ENCODE measurements at regions not wholly inside any gene's neighbourhood (a gene's known extent, or its start where the extent isn't known, plus 50 kb on each side); places are given as distances from the start of the nearest gene placed in this dataset.
A peak's percentile ranks its signal among the peaks of the same experiment; 100 is the strongest.
"Not testable (repeated sequence)": the region's sequence is repeated elsewhere in the genome, so short reads cannot be mapped to it uniquely, and the experiment has no call there.

DNA sequence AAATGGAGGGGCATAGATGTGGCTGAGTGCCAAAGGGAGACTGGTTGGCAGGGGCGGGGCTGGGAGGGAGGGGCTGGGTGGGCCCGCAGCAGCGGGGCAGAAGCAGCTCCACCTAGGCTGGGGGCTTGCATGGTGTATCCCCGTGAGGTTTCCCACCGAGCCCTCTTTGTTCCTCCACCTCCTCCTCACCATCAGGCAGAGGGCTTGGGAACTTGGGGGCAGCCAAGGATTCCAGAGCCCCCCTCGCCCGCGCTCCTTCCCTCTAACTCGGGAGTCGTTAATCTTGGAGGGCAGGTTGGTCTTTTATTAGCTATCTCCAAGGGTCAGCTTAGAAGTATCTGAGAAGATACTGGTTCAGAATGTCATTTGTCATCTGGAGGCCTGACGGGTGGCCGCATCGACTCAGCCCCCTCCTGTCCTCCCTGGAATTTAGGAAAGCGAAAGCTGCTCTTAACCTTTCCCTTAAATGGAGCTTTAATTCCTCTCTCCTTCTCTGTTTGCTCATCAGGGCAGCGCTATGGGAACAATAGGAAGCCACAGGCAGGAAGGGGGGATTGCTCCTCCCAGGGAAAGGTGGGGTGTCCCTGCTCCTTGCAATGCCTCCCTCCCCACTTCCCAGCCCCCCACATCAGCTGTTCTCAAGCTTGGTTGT, 274.3 kb upstream of the XYLT1 start:
- DNase-seq (ENCODE audit: low read depth), result no peak

DNA sequence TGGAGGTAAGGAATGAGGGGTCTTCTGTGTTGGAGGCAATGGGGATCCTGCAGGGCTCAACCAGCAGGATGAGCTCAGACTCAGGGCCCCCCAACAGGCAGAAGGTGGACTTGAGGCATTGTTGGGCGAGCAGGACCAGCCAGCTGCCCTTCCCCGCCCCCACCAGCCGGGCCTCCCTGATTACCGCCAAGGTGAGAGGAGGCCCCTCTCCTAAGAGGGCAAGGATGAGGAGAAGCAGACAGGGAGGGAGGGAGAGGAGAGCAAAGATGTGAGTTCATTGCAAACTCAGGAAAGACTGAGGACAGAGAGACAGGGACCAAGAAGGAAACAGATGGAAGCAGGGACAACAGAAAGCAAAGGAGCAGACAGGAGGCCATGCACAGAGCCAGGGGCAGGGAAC, 272.8 kb upstream of the XYLT1 start:
- no peak for DNase-seq (ENCODE audit: low read depth)

DNA sequence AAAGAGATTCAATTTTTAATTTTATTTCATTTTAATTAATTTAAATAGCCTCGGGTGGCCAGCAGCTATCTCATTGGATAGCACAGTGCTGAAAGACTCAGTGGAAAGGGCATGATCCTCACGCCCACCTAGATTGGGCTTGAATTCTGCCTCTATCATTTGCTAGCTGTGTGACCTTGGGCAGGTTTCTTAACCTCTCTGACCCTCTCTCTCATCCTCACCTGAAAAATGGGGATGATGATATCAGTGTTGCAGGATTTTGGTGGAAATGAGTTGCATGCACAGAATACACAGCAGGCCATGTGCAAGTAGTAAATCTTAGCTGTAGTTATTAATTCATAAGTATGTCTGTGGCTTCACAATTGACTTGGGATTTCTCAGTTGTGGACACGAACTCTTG, 272.4 kb upstream of the XYLT1 start:
- DNase-seq (ENCODE audit: low read depth), result no peak

DNA sequence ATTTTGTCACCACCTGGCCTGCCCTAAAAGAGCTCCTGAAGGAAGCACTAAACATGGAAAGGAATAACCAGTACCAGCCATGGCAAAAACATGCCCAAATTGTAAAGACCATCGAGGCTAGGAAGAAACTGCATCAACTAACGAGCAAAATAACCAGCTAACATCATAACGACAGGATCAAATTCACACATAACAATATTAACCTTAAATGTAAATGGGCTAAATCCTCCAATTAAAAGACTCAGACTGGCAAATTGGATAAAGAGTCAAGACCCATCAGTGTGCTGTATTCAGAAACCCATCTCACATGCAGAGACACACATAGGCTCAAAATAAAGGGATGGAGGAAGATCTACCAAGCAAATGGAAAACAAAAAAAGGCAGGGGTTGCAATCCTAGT, 264.3 kb upstream of the XYLT1 start:
- not testable (repeated sequence) for DNase-seq (ENCODE audit: low read depth)

DNA sequence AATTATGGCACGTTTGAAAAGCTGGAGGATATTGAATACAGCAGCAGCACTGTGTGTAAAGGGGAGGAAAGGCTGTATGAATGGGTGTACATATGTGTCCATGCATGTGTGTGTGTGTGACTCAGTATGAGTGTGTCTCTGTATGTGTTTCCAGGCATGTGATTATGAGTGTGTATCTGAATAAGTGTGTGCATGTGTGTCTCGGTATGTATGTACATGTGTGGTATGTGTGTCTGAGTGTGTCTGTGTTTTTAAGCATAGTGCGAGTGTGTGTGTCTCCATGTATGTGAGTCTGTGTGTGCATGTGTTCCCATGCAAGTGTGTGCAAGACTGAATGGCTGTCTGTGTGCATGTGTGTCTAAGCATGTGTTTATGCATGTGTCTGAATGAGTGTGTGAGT, 259.1 kb upstream of the XYLT1 start:
- no peak for DNase-seq (ENCODE audit: low read depth)

DNA sequence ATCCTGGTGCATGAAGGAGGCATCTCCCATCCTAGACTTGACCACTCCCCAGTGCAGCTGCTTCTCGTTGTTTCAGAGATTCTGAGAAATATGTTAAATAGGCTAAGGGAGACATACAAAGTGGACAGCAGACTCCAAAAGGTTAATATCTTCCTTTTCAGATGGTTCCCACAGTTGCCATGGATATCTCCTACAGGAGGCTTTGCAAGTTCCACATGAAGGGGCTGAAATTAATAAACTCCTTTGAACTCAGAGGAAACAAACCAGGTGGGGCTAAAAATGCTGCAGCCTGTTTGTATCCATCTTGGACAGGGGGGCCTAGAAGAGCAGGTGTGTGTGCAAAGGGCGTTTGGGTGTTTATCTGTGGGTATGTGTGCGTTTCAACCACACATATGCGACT, 257.4 kb upstream of the XYLT1 start:
- no peak for DNase-seq (ENCODE audit: low read depth)

DNA sequence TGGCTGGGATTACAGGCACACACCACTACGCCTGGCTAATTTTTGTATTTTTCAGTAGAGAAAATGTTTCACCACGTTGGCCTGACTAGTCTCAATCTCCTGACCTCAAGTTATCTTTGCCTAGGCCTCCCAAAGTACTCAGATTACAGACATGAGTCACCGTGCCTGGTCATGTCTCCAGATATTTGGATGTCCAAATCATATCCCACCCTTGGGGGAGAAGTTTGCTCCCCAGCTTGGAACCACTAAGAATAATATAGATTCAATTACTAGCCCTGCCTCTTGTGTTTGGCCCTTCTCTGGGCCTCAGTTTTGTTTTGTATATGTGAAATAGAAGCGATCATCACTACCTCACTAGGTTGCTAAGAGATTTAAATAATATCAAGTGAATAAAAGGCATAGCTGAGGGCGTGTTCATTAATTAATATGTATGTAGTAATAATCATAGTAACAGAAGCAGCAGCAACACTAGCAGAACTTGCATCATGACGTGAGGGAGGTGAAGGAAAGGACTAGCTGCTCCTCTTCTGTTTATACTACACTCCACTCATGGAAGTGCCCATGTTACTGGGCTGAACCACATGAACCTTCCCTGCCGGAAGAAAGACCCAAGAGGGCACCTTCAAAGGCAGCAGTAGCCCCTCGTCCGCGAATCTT, 253.6 kb upstream of the XYLT1 start:
- DNase-seq (ENCODE audit: low read depth), result peak; percentile 18

DNA sequence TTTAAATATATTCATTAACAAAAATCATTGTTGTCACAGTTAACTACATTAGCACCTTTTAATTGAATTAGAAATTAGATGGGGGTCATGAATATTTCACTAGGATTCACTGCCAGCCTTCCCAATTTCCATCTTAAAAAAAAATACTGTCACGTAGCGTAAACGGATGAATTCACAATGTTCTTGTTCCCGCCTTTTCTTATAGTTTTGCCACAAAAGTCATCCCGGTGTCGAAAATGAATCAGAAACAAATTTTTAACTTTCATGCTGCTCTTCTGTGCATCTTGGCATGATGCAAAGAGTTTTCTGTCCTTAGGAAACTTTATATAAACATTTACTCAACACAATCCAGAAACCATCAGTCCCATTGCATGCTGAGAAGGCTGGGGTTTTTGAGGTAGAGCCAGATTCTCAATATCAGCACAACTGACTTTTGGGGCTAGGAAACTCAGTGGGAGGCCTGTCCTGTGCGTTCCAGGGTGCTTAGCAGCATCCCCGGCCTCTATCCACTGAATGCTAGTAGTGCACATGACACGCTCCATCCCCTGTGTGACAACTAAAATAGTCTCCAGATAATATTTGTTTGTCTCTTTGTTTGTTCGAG, 252.9 kb upstream of the XYLT1 start:
- no peak for DNase-seq (ENCODE audit: low read depth)

DNA sequence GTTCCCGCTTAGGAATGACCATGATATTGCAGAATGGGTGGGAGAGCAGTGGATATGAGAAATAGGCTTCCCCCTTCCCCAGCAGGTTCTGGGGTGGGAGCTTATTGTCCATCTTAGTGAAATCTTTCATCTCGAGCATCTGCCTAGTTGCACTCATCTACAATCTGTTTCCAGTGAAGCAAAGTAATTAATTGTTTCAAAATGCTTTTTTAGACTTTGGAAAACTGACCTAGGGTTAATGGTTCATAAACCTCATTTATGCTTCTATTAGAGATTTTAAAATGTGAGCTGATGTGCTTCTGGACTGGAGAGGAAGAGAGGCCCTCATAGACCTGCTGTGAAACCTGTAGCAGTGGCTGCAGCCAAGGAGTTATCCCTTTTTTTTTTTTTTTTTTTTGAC, 247.7 kb upstream of the XYLT1 start:
- no peak for DNase-seq (ENCODE audit: low read depth)

DNA sequence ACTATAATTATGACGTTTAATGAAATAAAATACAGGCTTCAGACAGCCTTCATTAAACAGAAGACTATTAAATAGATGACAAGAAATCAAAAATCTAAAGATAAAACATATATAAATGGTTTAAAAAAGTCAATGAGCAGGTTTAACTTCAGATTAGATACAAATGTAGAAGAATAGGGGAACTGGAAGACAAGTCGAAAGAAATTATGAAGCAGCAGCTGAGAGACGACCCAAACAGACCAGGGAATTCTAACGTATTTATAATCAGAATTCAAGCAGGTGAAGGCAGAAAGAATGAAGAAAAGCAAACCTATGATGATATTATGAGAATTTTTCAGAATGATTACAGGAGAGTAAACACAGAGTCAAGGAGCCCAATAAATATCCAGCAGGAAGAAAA, 235.1 kb upstream of the XYLT1 start:
- DNase-seq (ENCODE audit: low read depth), result no peak

DNA sequence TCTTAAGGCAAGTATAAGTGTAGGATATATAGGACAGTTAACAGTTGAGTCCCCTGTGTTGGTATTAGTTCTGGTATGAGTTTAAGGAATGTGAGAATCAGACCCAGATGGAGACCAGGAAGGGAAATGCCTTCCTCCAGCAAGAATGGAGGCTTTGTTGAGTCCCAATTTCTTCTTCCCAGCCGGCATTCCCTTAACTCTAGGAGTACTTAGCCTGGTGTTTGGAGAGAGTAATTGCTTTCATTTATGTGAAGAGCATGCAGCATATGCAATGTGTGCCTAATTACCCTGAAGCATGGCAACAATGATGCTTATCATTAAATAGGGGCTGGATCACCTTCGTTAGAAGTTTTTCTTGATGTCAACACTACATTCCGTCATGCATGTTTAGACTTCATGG, 225.9 kb upstream of the XYLT1 start:
- no peak for DNase-seq (ENCODE audit: low read depth)

DNA sequence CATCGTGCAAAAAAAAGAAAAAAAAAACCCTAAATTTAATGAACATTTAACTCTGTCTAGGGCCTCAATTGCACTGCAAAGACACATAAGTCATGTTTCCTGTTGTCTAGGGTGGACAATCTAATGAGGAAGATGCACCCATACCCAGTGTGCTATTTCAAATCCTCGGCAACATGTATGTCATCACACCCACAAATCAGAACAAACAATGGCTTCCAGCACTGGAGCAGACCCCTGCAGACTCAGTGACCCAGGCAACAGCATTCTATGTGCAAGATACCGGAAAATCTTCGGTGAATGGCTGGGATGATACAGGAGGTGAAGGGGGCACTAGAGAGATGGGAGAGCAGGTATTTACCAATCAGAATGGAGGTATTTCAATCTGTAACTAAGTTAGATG, 221.7 kb upstream of the XYLT1 start:
- DNase-seq (ENCODE audit: low read depth), result no peak

DNA sequence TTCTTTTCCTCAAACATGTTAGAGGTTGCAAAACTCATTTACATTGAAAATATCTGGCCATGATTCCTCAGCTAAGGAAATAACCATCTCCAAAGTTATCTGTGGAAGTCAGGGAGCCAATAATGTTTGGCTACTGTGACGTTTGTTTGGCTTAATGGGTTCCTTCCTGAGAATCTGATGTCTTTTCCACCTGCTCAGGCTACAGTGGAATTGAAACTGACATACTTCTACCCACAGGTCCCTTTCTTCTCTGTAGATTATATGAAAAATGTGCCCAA, 221.1 kb upstream of the XYLT1 start:
- DNase-seq (ENCODE audit: low read depth), result no peak

DNA sequence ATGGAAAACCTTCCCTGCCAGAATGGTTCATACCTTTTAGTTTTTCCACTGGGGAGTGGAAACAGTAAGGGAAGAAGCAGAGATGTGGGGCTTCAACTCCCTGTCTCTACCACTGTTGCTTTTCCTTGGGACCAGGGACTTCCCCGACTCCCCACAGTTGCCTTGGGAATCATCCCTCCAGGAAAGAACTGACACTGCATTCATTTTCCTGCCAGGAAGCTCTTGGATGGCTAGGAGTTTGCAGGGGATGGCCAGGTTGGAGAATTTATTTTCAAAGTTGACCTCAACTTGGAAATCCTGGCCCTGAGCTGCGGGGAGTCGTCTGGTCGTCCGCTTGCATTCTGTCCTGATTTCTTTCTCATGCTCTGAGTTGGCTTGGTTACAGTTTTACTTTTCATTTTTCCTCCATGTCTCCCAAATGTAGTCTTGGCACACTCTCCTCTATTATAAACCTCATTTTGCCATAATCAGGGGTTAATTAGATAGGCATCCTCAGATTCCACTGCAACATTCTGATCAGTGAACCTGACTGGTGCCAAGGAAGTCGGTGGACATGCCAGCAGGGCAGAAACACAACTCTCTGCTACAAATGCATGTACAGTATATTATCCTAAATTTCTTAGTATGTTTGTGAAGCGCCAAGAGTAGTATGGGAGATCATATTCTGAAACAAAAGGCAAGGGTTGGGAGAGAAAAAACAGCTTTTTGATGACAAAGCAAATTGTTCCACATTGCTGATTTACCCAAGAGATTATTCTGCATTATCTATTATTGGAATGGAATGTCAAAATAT, 220.5 kb upstream of the XYLT1 start:
- no peak for DNase-seq (ENCODE audit: low read depth)

DNA sequence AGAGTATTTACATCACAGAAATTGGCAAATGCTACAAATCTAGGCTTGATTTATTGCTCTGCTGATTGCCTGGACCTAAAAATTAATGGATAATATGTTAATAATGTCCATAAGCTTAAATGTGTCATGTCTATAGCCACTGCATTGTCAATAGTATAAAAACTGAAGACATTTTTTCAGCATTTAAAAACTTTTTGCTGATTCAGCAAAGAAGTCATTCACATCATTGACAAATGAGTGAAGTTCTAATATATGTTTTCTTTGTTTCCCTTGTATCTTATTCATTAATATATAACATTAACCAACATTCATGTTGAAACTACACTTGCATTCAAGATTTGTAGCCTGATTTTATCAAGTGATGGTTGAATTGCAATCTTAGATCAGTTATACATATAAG, 214.7 kb upstream of the XYLT1 start:
- DNase-seq (ENCODE audit: low read depth), result no peak

DNA sequence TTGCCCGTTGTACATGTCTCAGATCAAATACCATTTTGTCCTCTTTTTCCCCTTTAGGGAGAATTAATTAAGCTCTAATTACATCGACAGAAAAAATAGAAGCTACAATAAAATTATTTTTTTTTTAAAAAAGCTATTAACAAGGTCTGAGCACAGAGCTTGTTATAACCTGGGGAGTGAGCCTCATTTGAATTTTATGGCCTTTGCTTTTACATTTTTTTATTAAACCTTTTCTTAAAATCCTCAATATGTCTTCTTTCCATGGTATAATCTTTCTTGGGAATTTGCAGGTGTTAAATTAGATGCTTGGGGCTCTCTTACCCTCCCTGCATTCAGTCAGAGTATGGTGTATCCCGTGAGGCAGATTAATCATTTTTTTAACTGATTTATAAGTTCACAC, 212.5 kb upstream of the XYLT1 start:
- DNase-seq (ENCODE audit: low read depth), result no peak

DNA sequence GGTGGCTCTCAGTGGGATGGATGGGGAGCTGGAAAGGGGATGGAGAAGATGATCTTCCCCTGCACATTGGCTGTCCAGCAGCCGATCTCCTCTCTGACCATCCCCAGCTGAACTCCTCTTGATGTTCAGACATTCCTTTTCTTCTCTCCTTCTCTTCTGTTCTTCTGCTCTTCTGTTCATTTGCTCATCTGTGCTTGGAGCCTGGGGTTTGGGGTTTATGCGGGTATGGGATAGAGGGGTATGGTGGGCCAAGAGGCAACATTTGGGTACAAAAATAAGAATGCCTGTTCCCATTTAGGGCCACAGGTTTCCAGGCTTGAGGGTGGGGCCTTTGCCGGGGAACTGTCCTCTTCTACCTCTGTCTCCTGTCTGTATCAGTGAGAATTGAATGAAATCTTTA, 205.4 kb upstream of the XYLT1 start:
- no peak for DNase-seq (ENCODE audit: low read depth)

DNA sequence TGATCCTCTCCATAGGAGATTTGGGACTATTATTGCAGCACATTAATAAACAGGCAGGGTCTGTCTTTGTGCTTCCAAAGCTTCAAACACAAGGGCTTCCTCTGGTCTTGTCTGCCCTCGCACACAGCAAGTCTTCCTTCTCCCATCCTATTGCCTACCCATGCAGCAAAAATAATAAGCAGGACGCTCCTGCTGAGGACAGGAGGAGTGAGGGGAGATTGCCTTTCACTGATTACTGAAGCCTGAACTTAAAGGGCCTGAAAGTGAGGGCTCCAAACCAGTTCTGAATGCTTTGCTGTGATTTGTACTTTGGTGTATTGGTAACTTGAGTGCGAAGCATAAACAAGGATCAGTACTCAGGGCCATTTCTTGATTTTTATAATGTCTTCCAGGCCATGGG, 197.6 kb upstream of the XYLT1 start:
- no peak for DNase-seq (ENCODE audit: low read depth)

DNA sequence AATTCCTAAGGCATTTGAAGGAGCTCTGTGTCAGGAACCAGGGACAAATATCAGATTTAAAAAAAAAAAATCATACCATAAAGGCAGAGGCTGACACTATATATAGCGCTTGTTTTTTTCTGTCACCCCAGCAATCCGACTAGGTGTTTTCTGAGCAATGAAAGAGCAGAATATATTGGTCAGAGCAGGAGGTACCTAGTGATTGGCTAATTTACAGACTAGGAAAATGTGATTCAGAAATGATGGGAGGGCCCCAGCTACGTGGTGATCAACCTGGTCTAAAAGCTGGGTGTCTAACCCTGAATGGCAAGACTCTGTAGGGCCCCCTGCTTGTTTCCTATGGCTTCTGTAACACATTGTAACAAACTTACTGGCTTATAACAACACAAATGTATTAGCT, 195.5 kb upstream of the XYLT1 start:
- DNase-seq (ENCODE audit: low read depth), result no peak

DNA sequence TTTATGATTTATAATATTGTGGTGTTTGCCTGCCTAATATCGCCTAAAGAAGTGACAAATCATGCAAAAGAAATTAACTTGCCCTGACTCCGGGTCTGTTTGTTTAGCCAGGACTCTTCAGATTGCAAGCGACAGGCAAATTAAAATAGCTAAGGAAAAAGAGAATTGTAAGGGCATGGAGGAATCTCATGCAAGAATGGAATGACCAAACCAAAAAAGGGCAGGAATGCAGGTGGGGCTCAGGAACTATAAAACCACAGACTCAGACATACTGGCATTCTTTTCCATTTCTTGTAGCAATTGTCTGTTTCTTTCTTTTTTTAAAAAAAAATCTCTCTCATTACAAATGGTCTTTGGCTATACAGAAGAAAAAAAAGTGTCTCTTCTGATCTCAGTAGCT, 188.1 kb upstream of the XYLT1 start:
- DNase-seq (ENCODE audit: low read depth), result no peak

DNA sequence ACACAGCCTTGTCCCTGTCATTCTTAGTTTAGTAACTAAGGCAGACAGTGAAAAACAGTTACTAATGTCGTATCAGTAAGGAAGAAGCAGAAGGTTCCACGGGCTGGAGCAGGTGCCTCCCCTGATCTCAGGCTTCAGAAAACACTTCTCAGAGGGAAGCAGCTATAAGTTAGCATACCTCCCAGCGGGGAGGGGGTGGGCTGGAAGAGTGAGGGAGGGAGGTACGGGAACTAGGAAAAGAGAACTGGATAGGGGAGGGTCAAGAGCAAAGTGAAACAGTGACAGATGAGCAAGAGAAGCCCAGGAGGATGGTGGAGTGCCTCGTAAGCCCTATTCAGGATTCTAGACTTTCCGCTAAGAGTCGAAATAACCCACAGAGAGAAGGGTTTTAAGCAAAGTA, 186.3 kb upstream of the XYLT1 start:
- DNase-seq (ENCODE audit: low read depth), result no peak

DNA sequence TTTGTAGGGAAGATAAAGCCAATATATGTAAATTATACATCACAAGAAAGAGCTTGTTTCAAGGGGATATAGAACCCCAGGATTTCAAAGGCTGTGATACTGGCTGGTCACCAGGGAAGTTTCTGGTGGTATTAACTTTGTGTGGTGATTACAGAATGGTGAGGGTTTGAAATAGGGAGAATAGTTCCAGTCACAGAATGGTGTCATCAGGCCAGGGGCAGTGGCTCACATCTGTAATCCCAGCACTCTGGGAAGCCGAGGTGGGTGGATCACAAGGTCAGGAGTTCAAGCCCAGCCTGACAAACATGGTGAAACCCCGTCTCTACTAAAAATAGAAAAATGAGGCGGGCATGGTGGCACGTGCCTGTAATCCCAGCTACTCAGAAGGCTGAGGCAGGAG, 183.8 kb upstream of the XYLT1 start:
- DNase-seq (ENCODE audit: low read depth), result no peak

DNA sequence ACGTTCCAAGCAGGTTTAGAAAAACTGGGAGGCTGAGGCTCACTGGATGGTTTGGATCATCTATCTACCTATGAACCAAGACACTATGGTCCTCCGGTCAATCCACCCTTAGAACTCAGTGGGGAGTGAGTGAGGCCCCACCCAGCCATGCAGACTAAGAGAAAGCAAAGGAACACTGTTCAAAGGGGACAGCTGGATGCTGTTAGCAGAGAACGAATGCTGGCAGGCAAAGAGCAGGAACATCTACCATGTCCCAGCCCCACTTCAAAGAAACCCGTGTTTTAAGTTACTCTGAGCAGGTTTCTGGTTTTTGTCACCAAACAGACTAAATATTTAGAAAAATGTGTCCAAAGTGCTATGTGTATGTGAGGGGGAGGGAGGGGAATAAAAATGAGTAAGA, 183.4 kb upstream of the XYLT1 start:
- no peak for DNase-seq (ENCODE audit: low read depth)

Data from amniotic epithelial cell (primary cell).